HG03558 (cell line): ENCODE measurements at regions not wholly inside any gene's neighbourhood (a gene's known extent, or its start where the extent isn't known, plus 50 kb on each side); places are given as distances from the start of the nearest gene placed in this dataset.
"Not testable (repeated sequence)": the region's sequence is repeated elsewhere in the genome, so short reads cannot be mapped to it uniquely, and the experiment has no call there.

Experiments used
- ATAC-seq: cut with Tn5 transposase; IDR thresholded peaks from one replicate; pipeline ENCODE4 v1.9.1; 2021; ENCODE audit warnings: moderate number of reproducible peaks; ENCODE audit not compliant: unreplicated experiment; ENCODE audit errors: extremely low read depth

GRCh38 chr3:148510561-148510960 is 187.1 kb upstream of the AGTR1 start:
- ATAC-seq: no peak

- no peak for ATAC-seq
Observed at GRCh38 chr3:148512648-148513047, 185.1 kb upstream of the AGTR1 start.

GRCh38 chr3:148513096-148513543 is 184.6 kb upstream of the AGTR1 start:
- ATAC-seq: no peak

- ATAC-seq: no peak
Observed at GRCh38 chr3:148518520-148518919, 179.2 kb upstream of the AGTR1 start.

GRCh38 chr3:148525621-148526020 is 172.1 kb upstream of the AGTR1 start:
- not testable (repeated sequence) for ATAC-seq

- no peak for ATAC-seq
Observed at GRCh38 chr3:148528024-148528423, 169.7 kb upstream of the AGTR1 start.

- no peak for ATAC-seq
Observed at GRCh38 chr3:148531836-148532235, 165.9 kb upstream of the AGTR1 start.

- no peak for ATAC-seq
Observed at GRCh38 chr3:148532326-148532725, 165.4 kb upstream of the AGTR1 start.

GRCh38 chr3:148532774-148533173 is 164.9 kb upstream of the AGTR1 start:
- ATAC-seq: no peak

GRCh38 chr3:148534089-148534988 is 163.4 kb upstream of the AGTR1 start:
- no peak for ATAC-seq

GRCh38 chr3:148535001-148535400 is 162.7 kb upstream of the AGTR1 start:
- no peak for ATAC-seq

- ATAC-seq: no peak
Observed at GRCh38 chr3:148540266-148540665, 157.4 kb upstream of the AGTR1 start.

- ATAC-seq: no peak
Observed at GRCh38 chr3:148540851-148541250, 156.9 kb upstream of the AGTR1 start.

GRCh38 chr3:148546959-148547358 is 150.7 kb upstream of the AGTR1 start:
- ATAC-seq: no peak

GRCh38 chr3:148551767-148552260 is 145.9 kb upstream of the AGTR1 start:
- no peak for ATAC-seq

GRCh38 chr3:148554367-148554766 is 143.3 kb upstream of the AGTR1 start:
- no peak for ATAC-seq

GRCh38 chr3:148556664-148557063 is 141.0 kb upstream of the AGTR1 start:
- no peak for ATAC-seq

- not testable (repeated sequence) for ATAC-seq
Observed at GRCh38 chr3:148577579-148577978, 120.1 kb upstream of the AGTR1 start.

- no peak for ATAC-seq
Observed at GRCh38 chr3:148582126-148582525, 115.6 kb upstream of the AGTR1 start.

GRCh38 chr3:148583793-148584192 is 113.9 kb upstream of the AGTR1 start:
- ATAC-seq: no peak

GRCh38 chr3:148584438-148584837 is 113.3 kb upstream of the AGTR1 start:
- no peak for ATAC-seq
